ENCODE measurements at regions not wholly inside any gene's neighbourhood (a gene's known extent, or its start where the extent isn't known, plus 50 kb on each side); places are given as distances from the start of the nearest gene placed in this dataset.

DNA sequence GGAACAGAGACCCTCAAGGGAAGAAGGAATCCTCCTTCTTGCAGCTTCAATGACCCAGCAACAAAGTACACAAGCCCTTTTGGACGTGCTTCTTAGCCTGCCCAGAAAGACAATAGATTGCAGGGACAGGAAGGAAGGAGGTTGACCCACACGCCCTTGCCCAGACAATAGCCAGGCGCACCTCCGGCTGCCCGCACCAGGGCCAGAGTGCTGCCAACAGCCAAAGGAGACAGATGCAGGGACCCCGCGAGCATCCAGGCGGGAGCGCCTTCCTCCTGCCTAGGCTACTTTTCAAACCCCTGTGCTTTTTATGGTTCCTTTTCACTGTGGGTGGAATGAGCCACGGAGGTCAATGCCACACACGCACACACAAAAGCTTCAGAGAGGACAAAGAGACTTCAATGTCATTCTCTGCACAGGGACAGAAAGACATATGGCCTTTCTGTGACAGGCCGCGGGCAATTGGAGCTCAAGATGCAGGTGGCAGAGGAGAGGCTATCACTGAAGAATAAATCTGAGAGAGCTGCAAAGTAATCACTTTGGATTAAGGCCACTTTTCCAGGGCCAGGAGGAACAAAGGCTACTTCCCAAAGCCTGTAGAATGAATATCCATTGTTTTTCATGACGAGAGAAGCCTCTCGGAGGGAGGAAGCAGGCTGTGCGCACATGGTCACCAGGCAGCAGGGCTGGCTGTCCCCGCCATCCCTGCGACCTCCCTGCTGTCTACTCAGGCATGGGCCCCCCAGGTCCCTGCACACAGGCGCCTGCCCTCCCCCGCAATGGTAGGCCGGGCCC, 300.6 kb downstream of the EIPR1 start:
- Histone ChIP-seq H3K36me3 (no peaks in the 10 kb centered on the region), H3K4me1 (no peaks in the 10 kb centered on the region), H3K27me3 (peaks cover 0 to 2% (median 0%) of the 10 kb centered on the region in 4 donors), H3K4me3 (no peak overlapping the region), H3K27ac (no peak overlapping the region), H3K9me3 (no peaks in the 10 kb centered on the region)
- 62 to 68% methylated on average over 9 to 17 of the region's 21 CpGs for WGBS, 2 donors
- intact Hi-C loops (cut with DNase I): no loop called here
- DNase-seq: no peak
- no peak for TF ChIP-seq POLR2A (IDR thresholded peaks at IDR 0.05)
- TF ChIP-seq, protein P1, sequence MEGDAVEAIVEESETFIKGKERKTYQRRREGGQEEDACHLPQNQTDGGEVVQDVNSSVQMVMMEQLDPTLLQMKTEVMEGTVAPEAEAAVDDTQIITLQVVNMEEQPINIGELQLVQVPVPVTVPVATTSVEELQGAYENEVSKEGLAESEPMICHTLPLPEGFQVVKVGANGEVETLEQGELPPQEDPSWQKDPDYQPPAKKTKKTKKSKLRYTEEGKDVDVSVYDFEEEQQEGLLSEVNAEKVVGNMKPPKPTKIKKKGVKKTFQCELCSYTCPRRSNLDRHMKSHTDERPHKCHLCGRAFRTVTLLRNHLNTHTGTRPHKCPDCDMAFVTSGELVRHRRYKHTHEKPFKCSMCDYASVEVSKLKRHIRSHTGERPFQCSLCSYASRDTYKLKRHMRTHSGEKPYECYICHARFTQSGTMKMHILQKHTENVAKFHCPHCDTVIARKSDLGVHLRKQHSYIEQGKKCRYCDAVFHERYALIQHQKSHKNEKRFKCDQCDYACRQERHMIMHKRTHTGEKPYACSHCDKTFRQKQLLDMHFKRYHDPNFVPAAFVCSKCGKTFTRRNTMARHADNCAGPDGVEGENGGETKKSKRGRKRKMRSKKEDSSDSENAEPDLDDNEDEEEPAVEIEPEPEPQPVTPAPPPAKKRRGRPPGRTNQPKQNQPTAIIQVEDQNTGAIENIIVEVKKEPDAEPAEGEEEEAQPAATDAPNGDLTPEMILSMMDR (IDR thresholded peaks at IDR 0.05): no peak

DNA sequence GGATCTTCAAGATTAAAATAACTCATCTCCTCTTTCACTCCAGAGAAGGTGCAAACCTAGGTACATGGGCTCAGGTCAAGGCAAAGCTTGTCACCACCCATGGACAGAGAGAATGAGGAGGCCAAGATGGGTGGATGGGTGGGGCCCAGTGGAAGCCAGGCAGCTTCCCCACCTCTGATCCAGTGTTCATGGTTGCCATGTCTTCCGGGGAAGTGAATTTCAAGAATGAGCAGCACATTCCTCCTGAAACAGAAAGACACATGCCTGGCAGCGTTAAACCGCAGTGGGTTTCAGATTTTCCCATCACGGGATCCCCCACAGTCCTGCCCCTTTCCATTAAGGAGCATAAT, 301.7 kb downstream of the EIPR1 start:
- DNase-seq: no peak
- TF ChIP-seq POLR2A (IDR thresholded peaks at IDR 0.05): no peak
- TF ChIP-seq, protein P1 (IDR thresholded peaks at IDR 0.05): no peak
- H3K27ac ChIP-seq: no peak overlapping the region
- 88 to 89% methylated on average over 4 of the region's 4 CpGs for WGBS, 2 donors
- H3K4me1 ChIP-seq: no peaks in the 10 kb centered on the region
- H3K36me3 ChIP-seq: no peaks in the 10 kb centered on the region
- intact Hi-C loops (cut with DNase I): no loop called here
- no peaks in the 10 kb centered on the region for H3K9me3 ChIP-seq
- no peak overlapping the region for H3K4me3 ChIP-seq
- no peaks in the 10 kb centered on the region for H3K27me3 ChIP-seq

DNA sequence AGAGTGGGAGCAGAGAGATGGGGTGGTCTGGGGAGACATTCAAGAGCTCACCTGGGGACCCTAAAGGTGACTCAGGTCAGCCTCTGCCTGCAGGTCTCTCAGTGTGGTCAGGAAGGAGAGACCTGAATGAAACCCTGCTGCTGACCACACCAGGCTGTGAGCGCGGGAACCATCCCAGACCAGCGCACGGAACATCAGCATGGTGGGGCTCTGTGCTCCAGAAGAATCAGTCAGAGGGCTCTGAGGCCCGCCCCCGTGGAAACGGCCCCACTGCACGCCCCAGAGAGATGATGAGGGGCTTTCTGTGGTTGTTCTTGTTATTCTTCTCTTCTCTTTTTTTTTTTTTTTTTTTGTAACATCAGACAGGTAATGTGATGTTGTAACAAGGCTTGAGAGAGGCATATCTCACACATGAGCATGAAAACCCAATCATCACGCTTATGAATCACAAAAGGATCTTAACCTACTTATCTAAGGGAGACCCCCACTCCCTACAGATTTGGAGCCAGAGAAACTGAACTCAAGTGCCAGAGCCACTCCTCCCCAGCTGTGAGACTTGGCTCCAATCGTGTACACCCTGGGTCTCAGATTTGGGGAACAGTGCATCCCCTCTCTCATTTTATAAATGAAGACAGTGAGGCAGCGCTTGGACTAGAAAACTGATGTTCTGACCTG, 302.2 kb downstream of the EIPR1 start:
- intact Hi-C loops (cut with DNase I): no loop called here
- H3K4me3 ChIP-seq: no peak overlapping the region
- no peaks in the 10 kb centered on the region for H3K36me3 ChIP-seq
- no peaks in the 10 kb centered on the region for H3K27me3 ChIP-seq
- no peaks in the 10 kb centered on the region for H3K9me3 ChIP-seq
- H3K27ac ChIP-seq: no peak overlapping the region
- WGBS, 2 donors: 61 to 73% methylated on average over 7 to 11 of the region's 11 CpGs
- TF ChIP-seq, protein P1 (IDR thresholded peaks at IDR 0.05): no peak
- no peak for TF ChIP-seq POLR2A (IDR thresholded peaks at IDR 0.05)
- no peaks in the 10 kb centered on the region for H3K4me1 ChIP-seq
- no peak for DNase-seq

DNA sequence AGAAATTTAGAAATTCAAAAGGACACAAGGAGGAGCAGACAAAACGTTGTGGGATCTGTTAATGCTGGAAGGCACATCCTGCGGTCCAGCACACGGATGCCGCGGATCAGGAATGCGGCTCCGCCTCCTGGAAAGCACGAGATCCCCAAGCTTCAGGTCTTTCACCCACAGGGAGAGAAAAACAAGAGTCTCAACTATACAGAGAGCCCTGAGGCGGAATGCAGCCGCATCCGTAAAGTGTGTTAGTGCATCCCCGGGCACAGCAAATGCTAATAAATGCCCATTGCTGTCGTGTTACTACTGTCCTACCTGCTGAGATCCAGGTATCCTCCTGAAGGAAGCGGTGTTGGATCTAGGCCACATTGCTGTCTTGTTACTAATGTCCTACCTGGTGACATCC, 303.9 kb downstream of the EIPR1 start:
- no peak for TF ChIP-seq POLR2A (IDR thresholded peaks at IDR 0.05)
- TF ChIP-seq, protein P1 (IDR thresholded peaks at IDR 0.05): no peak
- no peaks in the 10 kb centered on the region for H3K4me1 ChIP-seq
- no peaks in the 10 kb centered on the region for H3K36me3 ChIP-seq
- no peaks in the 10 kb centered on the region for H3K9me3 ChIP-seq
- WGBS, 2 donors: 72 to 76% methylated on average over 14 of the region's 14 CpGs
- H3K27ac ChIP-seq: no peak overlapping the region
- H3K4me3 ChIP-seq: no peak overlapping the region
- H3K27me3 ChIP-seq: no peaks in the 10 kb centered on the region
- DNase-seq: no peak
- intact Hi-C loops (cut with DNase I): no loop called here

DNA sequence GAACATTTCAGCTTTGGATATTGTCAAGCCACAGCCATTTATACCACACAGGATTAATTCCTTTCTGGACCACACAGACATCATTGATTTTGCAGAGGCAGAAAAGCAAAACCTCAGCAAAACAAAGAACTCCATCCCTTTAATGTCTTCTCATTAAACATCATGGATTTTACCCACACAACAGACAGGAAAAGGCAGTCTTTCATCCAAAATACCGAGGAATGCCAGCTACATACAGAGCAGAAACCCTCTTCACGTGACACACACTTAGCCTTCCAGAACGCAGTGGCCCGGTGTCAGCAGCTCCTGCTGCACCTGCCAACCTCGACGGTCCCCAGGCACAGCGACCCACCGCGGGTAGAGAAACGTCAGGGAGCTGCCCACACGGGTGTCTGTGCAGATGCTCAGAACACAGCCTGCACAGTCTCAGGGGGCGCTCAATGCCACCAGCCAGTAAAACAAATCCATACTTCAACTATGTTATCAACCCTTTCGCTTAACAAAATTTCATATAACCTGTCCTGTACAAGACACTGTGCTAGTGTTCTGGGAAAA, 304.5 kb downstream of the EIPR1 start:
- Histone ChIP-seq H3K4me1 (no peaks in the 10 kb centered on the region), H3K27me3 (no peaks in the 10 kb centered on the region), H3K27ac (no peak overlapping the region), H3K36me3 (no peaks in the 10 kb centered on the region), H3K4me3 (no peak overlapping the region), H3K9me3 (no peaks in the 10 kb centered on the region)
- WGBS, 2 donors: 52 to 74% methylated on average over 5 to 13 of the region's 13 CpGs
- TF ChIP-seq POLR2A (IDR thresholded peaks at IDR 0.05): no peak
- TF ChIP-seq, protein P1 (IDR thresholded peaks at IDR 0.05): no peak
- intact Hi-C loops (cut with DNase I): no loop called here
- no peak for DNase-seq
